Activated CD4-positive, alpha-beta T cell treated with anti-CD3 and anti-CD28 coated beads, Interleukin-2, amount 50 U/mL, for 16 hours (primary cell): ENCODE measurements at regions not wholly inside any gene's neighbourhood (a gene's known extent, or its start where the extent isn't known, plus 50 kb on each side); places are given as distances from the start of the nearest gene placed in this dataset.

Experiments
- DNase-seq: peaks from one replicate; pipeline ENCODE4 v3.0.0-alpha.2; 2020

- no peak for DNase-seq
Measured at GRCh38 chr5:28214292-28214691, 1175.9 kb upstream of the CDH9 start.

DNA sequence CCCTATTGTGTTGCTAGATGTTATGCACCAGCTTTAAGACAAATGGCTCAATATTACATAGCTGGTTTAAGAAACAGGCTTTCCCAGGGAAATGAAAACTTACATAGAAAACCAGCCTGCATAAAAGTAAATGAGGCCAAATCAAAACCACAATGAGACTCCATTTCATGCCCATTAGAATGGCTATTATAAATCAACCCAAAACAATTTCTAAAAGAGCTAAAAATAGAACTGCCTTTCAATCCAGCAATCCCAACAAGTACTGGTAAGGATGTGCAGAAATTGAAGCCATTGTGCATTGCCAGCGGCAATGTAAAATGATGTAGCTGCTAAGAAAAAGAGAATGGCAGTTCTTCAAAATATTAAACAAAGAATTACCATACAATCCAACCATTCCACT lies 1170.0 kb upstream of the CDH9 start:
- no peak for DNase-seq

DNA sequence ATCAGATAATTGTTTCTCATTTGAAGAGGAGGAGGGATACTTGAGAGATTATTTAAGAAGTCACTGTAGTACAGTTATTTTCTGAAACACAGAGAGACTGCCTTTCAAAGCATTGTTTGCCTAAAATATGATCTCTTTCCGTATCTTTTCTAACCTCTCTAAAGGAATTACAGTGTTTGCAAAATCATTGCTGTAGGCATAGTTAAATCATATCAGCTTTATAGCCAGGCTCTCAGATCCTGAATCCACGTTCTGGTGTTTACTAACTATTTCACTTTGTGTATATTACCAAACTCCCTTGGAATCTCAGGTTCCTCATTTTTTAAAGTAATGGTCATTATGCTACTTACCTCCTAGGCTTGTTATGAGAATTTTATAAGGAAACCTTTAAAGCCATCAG lies 1151.6 kb upstream of the CDH9 start:
- DNase-seq: no peak

DNA sequence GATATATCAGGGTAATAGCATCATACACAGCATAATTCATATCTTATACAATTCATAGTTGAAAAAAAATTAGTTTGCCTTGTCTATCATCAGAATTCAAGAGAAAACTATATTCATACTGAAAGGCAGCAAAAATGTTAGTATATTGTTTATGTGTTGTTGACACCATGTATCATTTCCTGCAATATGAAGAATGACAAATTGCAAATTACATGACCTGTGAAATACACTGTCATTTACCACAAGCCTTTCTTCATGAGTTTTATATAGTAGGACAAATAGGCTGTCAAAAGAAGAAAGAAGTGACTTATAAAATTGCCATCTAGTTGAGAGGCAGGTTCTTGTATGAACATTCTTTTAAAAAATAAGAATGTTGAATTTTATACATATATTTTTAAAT lies 1136.3 kb upstream of the CDH9 start:
- no peak for DNase-seq

- DNase-seq: no peak
Measured at GRCh38 chr5:28165096-28165495, 1126.7 kb upstream of the CDH9 start.

- DNase-seq: no peak
Measured at GRCh38 chr5:28164568-28164967, 1126.2 kb upstream of the CDH9 start.

GRCh38 chr5:28156981-28157380 lies 1118.6 kb upstream of the CDH9 start:
- DNase-seq: no peak

DNA sequence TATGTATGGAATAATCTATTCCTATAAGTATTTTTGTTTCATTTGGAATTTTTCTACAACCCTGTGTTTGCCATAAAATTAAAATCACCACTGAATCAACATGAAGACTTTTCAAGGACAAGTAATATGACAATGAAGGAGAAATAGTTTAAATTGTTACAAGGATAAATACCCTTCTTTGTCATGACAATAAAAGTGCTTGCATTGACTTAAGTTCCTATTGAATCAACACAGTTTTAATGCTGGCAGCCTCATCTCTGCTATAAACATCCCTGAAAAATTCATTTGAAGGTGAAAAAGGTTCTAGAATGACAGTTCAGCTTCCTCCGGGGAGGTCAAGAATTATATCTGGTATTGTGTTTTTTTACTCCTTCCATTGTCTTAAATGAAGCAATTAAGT lies 1105.1 kb upstream of the CDH9 start:
- DNase-seq: no peak

GRCh38 chr5:28132151-28132550 lies 1093.8 kb upstream of the CDH9 start:
- DNase-seq: no peak

GRCh38 chr5:28117691-28118090 lies 1079.3 kb upstream of the CDH9 start:
- DNase-seq: no peak

GRCh38 chr5:28117273-28117672 lies 1078.9 kb upstream of the CDH9 start:
- no peak for DNase-seq

- DNase-seq: no peak
Measured at GRCh38 chr5:28110781-28111180, 1072.4 kb upstream of the CDH9 start.

- no peak for DNase-seq
Measured at GRCh38 chr5:28104080-28104479, 1065.7 kb upstream of the CDH9 start.

GRCh38 chr5:28084069-28084468 lies 1045.7 kb upstream of the CDH9 start:
- no peak for DNase-seq

DNA sequence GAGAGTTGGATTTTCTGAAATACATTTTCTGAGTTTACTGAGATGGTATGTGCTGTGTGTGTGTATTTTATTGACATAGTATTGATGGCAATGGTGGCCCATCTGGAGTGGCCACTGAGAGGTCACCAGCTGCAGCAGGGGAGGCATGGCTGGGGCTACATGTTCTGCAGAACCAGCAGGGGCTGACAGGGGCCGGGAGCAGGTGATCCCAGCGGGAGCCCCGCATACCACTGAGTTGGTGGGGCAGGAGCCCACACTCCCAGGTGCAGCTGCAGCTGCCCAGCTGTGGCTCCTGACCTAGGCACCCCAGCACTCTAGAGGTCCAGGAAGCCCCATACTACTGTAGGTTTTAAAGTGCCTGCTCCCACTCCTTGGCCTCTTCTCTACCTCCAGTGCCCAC lies 1044.2 kb upstream of the CDH9 start:
- no peak for DNase-seq

DNA sequence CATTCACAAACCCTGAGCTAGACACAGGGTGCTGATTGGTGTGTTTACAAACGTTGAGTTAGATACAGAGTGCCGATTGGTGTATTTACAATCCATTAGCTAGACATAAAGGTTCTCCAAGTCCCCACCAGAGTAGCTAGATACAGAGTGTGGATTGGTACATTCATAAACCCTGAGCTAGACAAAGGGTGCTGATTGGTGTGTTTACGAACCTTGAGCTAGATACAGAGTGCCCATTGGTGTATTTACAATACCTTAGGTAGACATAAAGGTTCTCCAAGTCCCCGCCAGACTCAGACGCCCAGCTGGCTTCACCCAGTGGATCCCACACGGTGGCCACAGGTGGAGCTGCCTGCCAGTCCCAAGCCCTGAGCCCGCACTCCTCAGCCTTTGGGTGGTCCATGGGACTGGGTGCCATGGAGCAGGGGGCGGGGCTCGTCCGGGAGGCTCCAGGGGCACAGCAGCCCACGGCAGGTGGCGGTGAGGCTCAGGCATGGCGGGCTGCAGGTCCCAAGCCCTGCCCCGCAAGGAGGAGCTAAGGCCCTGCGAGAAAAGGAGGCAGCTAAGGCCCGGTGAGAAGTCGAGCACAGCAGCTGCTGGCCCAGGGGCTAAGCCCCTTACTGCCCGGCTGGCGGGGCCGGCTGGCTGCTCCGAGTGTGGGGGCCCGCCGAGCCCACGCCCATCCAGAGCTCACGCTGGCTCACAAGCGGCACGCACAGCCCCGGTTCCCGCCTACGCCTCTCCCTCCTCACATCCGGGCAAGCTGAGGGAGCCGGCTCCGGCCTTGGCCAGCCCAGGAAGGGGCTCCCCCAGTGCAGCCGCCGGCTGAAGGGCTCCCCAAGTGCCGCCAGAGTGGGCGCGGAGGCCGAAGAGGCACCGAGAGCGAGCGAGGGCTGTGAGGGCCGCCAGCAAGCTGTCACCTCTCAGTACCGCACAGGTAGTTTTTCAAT lies 1039.2 kb upstream of the CDH9 start:
- no peak for DNase-seq

DNA sequence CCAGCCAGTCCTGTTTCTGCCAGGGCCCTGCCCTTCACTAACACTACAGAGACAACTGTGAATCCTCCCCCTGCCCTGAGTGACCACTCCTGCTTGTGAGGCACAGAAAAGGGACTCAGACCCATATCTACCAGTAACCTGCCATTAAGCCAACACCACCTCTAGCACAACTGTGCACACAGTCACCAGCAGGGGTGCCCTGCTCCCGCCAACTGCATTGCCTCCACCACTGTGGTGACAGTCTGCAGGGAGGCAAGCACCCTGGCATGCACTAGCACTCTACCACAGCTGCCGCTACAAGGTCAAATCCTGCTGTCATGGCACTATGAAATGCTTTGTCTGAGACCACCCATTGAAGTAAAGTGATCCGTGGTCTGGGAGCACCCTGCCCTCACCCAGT lies 1028.5 kb upstream of the CDH9 start:
- DNase-seq: no peak

DNA sequence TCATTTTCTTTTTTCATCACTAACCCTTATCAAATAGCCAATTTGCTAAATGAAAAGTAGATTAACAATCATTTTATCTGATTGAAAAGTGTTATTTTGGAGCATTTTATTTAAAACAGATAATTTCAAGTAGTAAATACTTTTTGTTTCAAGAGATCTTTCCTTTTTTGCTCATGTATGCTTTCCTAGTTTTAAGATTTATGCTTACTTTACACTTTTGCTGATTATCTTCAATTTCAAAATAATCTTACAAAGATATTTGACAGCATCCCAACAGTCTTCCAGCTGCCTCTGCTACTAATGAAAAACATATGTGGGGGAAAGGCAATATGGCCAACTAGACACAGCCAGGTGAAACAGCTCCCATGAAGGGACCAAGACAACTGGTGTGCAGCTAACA lies 1027.3 kb upstream of the CDH9 start:
- no peak for DNase-seq

GRCh38 chr5:28046596-28046995 lies 1008.2 kb upstream of the CDH9 start:
- no peak for DNase-seq

- DNase-seq: no peak
Measured at GRCh38 chr5:28027851-28028250, 989.5 kb upstream of the CDH9 start.

GRCh38 chr5:28017178-28017577 lies 978.8 kb upstream of the CDH9 start:
- no peak for DNase-seq

DNA sequence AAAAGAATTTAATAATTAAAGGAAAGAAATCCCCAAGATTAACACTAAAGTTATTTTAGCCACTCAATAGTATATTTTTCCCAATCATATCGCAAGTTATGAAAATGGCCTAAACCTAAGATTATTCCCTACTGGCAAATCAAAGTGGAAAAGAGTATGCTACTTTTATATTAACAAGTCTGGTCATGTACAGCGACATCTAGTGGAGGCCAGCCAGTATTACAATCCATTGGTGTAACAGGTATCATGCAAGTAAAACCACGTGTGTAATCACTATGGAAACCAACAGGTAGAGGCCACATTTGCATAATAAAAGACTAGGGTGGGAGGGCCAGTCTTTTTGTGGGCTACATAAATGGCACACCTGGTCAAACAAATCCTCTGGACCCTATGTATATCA lies 976.4 kb upstream of the CDH9 start:
- DNase-seq: peak; percentile 18

- no peak for DNase-seq
Measured at GRCh38 chr5:28012538-28012937, 974.2 kb upstream of the CDH9 start.

DNA sequence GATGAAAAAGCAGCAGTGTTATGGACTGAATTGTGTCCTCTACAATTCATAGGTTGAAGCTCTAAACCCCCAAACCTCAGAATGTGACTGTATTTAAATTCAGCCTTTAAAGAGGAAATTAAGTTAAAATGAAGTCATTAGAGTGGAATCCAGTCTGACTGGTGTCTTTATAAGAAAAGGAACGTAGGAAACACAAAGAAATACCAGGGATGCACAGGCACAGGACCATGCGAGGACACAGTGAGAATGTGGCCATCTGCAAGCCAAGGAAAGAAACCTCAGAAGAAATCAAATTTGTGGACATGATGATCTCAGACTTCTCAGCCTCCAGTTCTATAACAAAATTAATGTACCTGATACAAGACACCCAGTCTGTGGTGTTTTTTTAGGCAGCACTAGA lies 971.2 kb upstream of the CDH9 start:
- DNase-seq: no peak

- no peak for DNase-seq
Measured at GRCh38 chr5:27996665-27997064, 958.3 kb upstream of the CDH9 start.
